ENCODE measurements at regions not wholly inside any gene's neighbourhood (a gene's known extent, or its start where the extent isn't known, plus 50 kb on each side); places are given as distances from the start of the nearest gene placed in this dataset.
"Not testable (repeated sequence)": the region's sequence is repeated elsewhere in the genome, so short reads cannot be mapped to it uniquely, and the experiment has no call there.

GRCh38 chr12:131277186-131278091, 323.7 kb downstream of the ADGRD1 start:
- DNase-seq, result not testable (repeated sequence)

- not testable (repeated sequence) for DNase-seq
Measured at GRCh38 chr12:131278451-131279115, 324.9 kb downstream of the ADGRD1 start.

GRCh38 chr12:131279281-131279921, 325.7 kb downstream of the ADGRD1 start:
- no peak for DNase-seq

GRCh38 chr12:131280426-131280825, 326.7 kb downstream of the ADGRD1 start:
- no peak for DNase-seq

GRCh38 chr12:131281016-131281415, 327.3 kb downstream of the ADGRD1 start:
- no peak for DNase-seq

GRCh38 chr12:131282292-131283080, 328.8 kb downstream of the ADGRD1 start:
- no peak for DNase-seq

GRCh38 chr12:131283191-131283861, 329.6 kb downstream of the ADGRD1 start:
- no peak for DNase-seq

GRCh38 chr12:131283862-131284825, 330.4 kb downstream of the ADGRD1 start:
- not testable (repeated sequence) for DNase-seq

GRCh38 chr12:131284954-131285904, 331.5 kb downstream of the ADGRD1 start:
- DNase-seq, result not testable (repeated sequence)

- DNase-seq, result not testable (repeated sequence)
Measured at GRCh38 chr12:131285905-131286295, 332.2 kb downstream of the ADGRD1 start.

- DNase-seq, result not testable (repeated sequence)
Measured at GRCh38 chr12:131286301-131286700, 332.6 kb downstream of the ADGRD1 start.

GRCh38 chr12:131287015-131287937, 333.6 kb downstream of the ADGRD1 start:
- DNase-seq, result no peak

GRCh38 chr12:131287938-131288764, 334.4 kb downstream of the ADGRD1 start:
- DNase-seq, result no peak

- DNase-seq, result not testable (repeated sequence)
Measured at GRCh38 chr12:131288765-131289695, 335.3 kb downstream of the ADGRD1 start.

GRCh38 chr12:131289807-131290206, 336.1 kb downstream of the ADGRD1 start:
- not testable (repeated sequence) for DNase-seq

GRCh38 chr12:131290255-131290959, 336.7 kb downstream of the ADGRD1 start:
- no peak for DNase-seq
